Right renal pelvis (tissue), 4 donors: ENCODE measurements at regions not wholly inside any gene's neighbourhood (a gene's known extent, or its start where the extent isn't known, plus 50 kb on each side); places are given as distances from the start of the nearest gene placed in this dataset.

Experiments used
- DNase-seq, 4 donors: peaks; one replicate each; pipeline ENCODE4 v3.0.0-alpha.2; 2013; ENCODE audit warnings: low read depth in 4 of 4, low spot score in 3 of 4, missing footprints in 1 of 4

- no peak for DNase-seq
These were observed 74.5 kb upstream of the FRY start for GRCh38 chr13:31956980-31957644.

- DNase-seq, result no peak
These were observed 73.8 kb upstream of the FRY start for GRCh38 chr13:31957772-31958171.

- no peak for DNase-seq
These were observed 68.7 kb upstream of the FRY start for GRCh38 chr13:31962731-31963370.

- DNase-seq, result no peak
These were observed 67.9 kb upstream of the FRY start for GRCh38 chr13:31963631-31964030.

- DNase-seq, result no peak
These were observed 67.4 kb upstream of the FRY start for GRCh38 chr13:31964168-31964567.

GRCh38 chr13:31965361-31966066, 66.1 kb upstream of the FRY start:
- peak in 2 of 4 donors; percentile 41 to 55 for DNase-seq

- DNase-seq, result no peak
These were observed 64.4 kb upstream of the FRY start for GRCh38 chr13:31967155-31967554.

- DNase-seq, result no peak
These were observed 63.1 kb upstream of the FRY start for GRCh38 chr13:31968473-31968872.

GRCh38 chr13:31970231-31970930, 61.2 kb upstream of the FRY start:
- DNase-seq, result no peak

GRCh38 chr13:31972453-31972852, 59.1 kb upstream of the FRY start:
- no peak for DNase-seq

GRCh38 chr13:31978021-31978420, 53.6 kb upstream of the FRY start:
- no peak for DNase-seq

GRCh38 chr13:31980830-31981229, 50.7 kb upstream of the FRY start:
- no peak for DNase-seq
